H1 (cell line): ENCODE measurements at regions not wholly inside any gene's neighbourhood (a gene's known extent, or its start where the extent isn't known, plus 50 kb on each side); places are given as distances from the start of the nearest gene placed in this dataset.

Source experiments
- CEBPB ChIP-seq: IDR thresholded peaks from 2 replicates; pipeline ENCODE4 v1.6.1; 2012; ENCODE audit warnings: low read depth, low read length
- CTCF ChIP-seq, 3 experiments: IDR thresholded peaks; 1 replicate in 2 of 3; 2 replicates in 1 of 3; pipeline versions ENCODE4 v1.5.1 to v1.6.1; 2011; ENCODE audit warnings: low read length in 3 of 3, mild to moderate bottlenecking in 3 of 3, inconsistent platforms in 2 of 3, low read depth in 1 of 3, moderate library complexity in 1 of 3; ENCODE audit not compliant: insufficient read depth in 1 of 3; ENCODE audit errors: control extremely low read depth in 1 of 3
- EZH2 ChIP-seq: fragments of 200-600 bp; sonication (generic); IDR thresholded peaks from 2 replicates; pipeline ENCODE4 v1.7.1; 2012; ENCODE audit warnings: low read depth, mild to moderate bottlenecking, moderate library complexity, low read length, inconsistent platforms; ENCODE audit not compliant: severe bottlenecking
- GABPA ChIP-seq: IDR thresholded peaks from 2 replicates; pipeline ENCODE4 v1.6.1; 2011; ENCODE audit warnings: mild to moderate bottlenecking, low read length, moderate library complexity, borderline replicate concordance; ENCODE audit not compliant: insufficient read depth
- JUND ChIP-seq: IDR thresholded peaks from 2 replicates; pipeline ENCODE4 v1.6.1; 2011; ENCODE audit warnings: mild to moderate bottlenecking, improper control_type of control experiment, low read length
- MAFK ChIP-seq: IDR thresholded peaks from 2 replicates; pipeline ENCODE4 v1.6.1; 2012; ENCODE audit warnings: low read depth, mild to moderate bottlenecking, improper control_type of control experiment, low read length
- POLR2AphosphoS5 ChIP-seq: IDR thresholded peaks from 2 replicates; pipeline ENCODE4 v1.6.1; 2011; ENCODE audit warnings: low read depth, low read length
- SIX5 ChIP-seq: IDR thresholded peaks from 2 replicates; pipeline ENCODE4 v1.6.1; 2011; ENCODE audit warnings: mild to moderate bottlenecking, low read depth, low read length
- SP1 ChIP-seq: IDR thresholded peaks from 2 replicates; pipeline ENCODE4 v1.6.1; 2011; ENCODE audit warnings: low read depth, low read length
- TCF12 ChIP-seq: IDR thresholded peaks from 2 replicates; pipeline ENCODE4 v1.6.1; 2011; ENCODE audit warnings: low read depth, mild to moderate bottlenecking, low read length

- no peak for TF ChIP-seq EZH2
- no peak for TF ChIP-seq MAFK
- TF ChIP-seq CEBPB, result no peak
- TF ChIP-seq GABPA, result no peak
- TF ChIP-seq CTCF (IDR thresholded peaks at IDR 0.05; ENCODE audit: control extremely low read depth in 1 of 3, insufficient read depth in 1 of 3, low read depth in 1 of 3, low read length in 3 of 3), result no peak
- TF ChIP-seq SIX5, result no peak
- no peak for TF ChIP-seq SP1
- no peak for TF ChIP-seq TCF12
- TF ChIP-seq JUND, result no peak
- TF ChIP-seq POLR2AphosphoS5, result no peak
Measured at GRCh38 chr2:41936771-41937463, 110.9 kb upstream of the PKDCC start.
